GM18909 (cell line): ENCODE measurements at regions not wholly inside any gene's neighbourhood (a gene's known extent, or its start where the extent isn't known, plus 50 kb on each side); places are given as distances from the start of the nearest gene placed in this dataset.
A peak's percentile ranks its signal among the peaks of the same experiment; 100 is the strongest.

Source experiments
- ATAC-seq: cut with Tn5 transposase; IDR thresholded peaks from one replicate; pipeline ENCODE4 v1.9.1; 2021; ENCODE audit warnings: mild to moderate bottlenecking; ENCODE audit not compliant: unreplicated experiment, poor library complexity

DNA sequence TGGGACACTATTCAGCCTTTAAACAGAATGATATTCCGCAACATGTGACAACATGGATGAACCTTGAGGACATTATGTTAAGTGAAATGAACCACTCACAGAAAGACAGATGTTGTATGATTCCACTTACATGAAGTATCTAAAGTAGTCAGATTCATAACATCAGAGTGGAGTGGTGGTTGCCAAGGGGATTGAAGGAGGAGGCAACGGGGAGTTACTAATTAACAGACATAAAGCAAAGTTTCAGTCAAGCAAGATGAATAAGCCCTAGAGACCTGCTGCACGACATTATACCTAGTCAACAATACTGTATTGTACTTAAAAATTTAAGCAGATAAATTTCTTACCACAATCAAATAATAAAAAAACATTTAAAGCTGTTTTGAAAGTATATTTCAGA lies 105.0 kb upstream of the NR0B1 start:
- peak; percentile 91 for ATAC-seq

DNA sequence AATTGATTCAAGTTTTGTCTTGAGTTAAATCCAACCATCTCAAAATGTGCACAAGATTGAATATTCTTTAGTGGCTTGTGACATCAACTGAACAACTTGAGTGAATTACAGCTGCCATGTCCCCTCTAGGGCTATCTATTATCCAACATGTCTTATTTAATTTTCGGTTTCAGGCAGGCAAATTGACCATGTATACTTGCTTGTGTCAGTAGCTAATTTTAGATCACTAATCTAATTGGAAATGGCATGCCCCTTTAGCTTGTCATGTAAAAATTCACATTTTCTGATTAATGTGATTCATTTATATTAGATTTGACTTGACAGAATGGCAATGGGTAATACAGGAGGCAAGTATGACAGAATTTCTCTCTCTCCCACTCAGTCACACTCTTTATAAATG lies 93.2 kb upstream of the NR0B1 start:
- ATAC-seq, result no peak

DNA sequence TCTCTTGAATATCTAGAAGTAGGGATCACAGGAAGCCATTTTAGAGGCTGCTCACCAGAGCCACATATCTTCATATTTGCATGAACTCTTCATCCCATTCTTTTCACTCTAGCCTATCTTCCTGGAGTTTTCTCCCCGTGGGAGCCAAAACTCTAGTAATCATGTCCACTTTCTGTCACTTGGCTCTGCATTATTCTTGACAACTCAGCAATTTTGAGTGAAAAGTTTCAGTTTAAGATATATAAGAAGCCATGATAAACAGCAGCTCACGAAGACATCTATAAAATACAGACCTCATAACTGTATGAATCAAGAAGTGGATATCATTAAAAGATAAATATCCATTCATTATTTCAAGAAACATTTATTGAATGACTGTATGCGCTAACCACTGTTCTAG lies 79.1 kb upstream of the NR0B1 start:
- no peak for ATAC-seq

DNA sequence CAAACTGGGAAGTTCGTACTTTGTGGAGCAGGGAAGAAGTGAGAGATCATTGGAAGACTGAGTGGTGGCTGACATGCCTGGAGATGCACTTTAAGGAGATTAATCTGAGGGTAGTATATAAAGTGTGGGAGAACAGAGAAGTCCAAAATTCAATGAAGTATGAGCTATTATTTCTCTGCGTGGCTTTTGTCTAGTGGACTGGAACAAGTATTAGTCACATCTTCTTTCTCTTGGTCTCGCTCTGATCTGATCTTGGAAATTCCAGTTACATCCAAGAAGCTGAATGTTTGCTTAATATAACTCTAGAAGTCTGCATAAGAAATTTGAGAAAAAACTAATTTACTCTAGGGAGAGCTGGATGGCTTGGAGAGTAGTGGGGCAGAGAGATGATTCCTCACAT lies 64.8 kb upstream of the NR0B1 start:
- ATAC-seq, result no peak

DNA sequence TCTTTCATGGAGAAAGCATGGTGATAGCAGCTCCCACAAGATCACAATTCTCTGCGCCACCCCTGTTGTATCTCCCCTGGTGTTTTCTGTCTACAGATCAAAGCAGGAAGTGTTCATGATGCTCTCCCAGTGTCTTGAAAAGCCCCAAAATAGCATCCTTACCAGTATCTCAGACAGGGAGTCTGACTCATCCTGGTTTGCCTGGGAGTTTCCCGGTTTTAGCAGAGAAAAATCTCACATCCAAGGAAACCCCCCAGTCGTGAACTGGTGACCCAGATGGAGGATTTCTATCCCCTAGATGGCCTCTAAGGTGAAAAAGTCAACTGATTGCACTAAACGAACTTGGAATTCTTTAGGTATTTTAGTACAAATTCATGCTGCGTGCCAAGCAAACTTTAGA lies 64.3 kb upstream of the NR0B1 start:
- no peak for ATAC-seq

DNA sequence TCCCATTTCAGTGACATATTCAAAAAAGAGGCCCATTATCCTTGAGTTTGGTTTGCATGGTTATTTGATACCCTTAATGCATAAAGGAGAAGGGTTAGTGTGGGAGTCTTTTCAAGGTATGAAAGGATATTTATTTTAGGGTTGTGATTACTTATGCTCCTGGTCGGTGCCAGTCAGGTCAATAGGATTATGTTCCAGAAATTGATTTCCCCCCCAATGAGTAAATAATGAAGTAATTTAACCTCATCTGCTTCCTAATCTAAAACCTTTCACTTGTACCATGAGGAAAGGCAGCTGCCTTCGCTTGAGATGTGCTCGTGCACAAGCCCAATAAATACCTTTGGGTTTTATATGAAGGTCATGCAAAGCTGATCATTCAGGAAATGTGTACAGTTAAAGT lies 55.0 kb upstream of the NR0B1 start:
- no peak for ATAC-seq
